Uterus (tissue), 2 donors: ENCODE measurements at regions not wholly inside any gene's neighbourhood (a gene's known extent, or its start where the extent isn't known, plus 50 kb on each side); places are given as distances from the start of the nearest gene placed in this dataset.

Source experiments
- CTCF ChIP-seq, 4 experiments: fragments of 200-600 bp in 2 of 4; fragments of 450-650 bp in 2 of 4; sonication (generic) in 2 of 4; IDR thresholded peaks; one replicate each; pipeline ENCODE4 v1.5.1; 2016 to 2019; ENCODE audit warnings: antibody characterized with exemption in 4 of 4, mild to moderate bottlenecking in 2 of 4, moderate library complexity in 1 of 4
- POLR2A ChIP-seq, 2 donors: fragments of 450-650 bp; IDR thresholded peaks; one replicate each; pipeline ENCODE4 v1.6.1; 2016; ENCODE audit warnings: antibody characterized with exemption in 2 of 2, mild to moderate bottlenecking in 1 of 2, moderate library complexity in 1 of 2

GRCh38 chr12:42945927-42946326, 356.4 kb upstream of the PRICKLE1 start:
- TF ChIP-seq POLR2A (IDR thresholded peaks at IDR 0.05) = no peak
- TF ChIP-seq CTCF (IDR thresholded peaks at IDR 0.05) = no peak
